Endodermal cell (in vitro differentiated cells): ENCODE measurements at regions not wholly inside any gene's neighbourhood (a gene's known extent, or its start where the extent isn't known, plus 50 kb on each side); places are given as distances from the start of the nearest gene placed in this dataset.
"Not testable (repeated sequence)": the region's sequence is repeated elsewhere in the genome, so short reads cannot be mapped to it uniquely, and the experiment has no call there.

Source experiments
- DNase-seq: peaks from one replicate; pipeline ENCODE4 v3.0.0-alpha.2; 2017
- H3K27ac ChIP-seq: 2 replicates; pipeline ENCODE4 v1.5.1; 2013; ENCODE audit warnings: mild to moderate bottlenecking, low read depth, low read length, moderate library complexity
- H3K27me3 ChIP-seq: 2 replicates; pipeline ENCODE4 v1.6.1; 2013; ENCODE audit warnings: mild to moderate bottlenecking, low read length, moderate library complexity; ENCODE audit not compliant: insufficient read depth, control insufficient read depth, poor library complexity, severe bottlenecking
- H3K36me3 ChIP-seq: 2 replicates; pipeline ENCODE4 v1.7.0; 2013; ENCODE audit warnings: mild to moderate bottlenecking, low read length, moderate library complexity; ENCODE audit not compliant: control insufficient read depth, insufficient read depth
- H3K4me1 ChIP-seq: one replicate; pipeline ENCODE4 v1.7.0; 2013; ENCODE audit warnings: low read length; ENCODE audit not compliant: control insufficient read depth, insufficient read depth
- H3K4me3 ChIP-seq: 2 replicates; pipeline ENCODE4 v1.5.1; 2013; ENCODE audit warnings: mild to moderate bottlenecking, low read length, moderate library complexity
- H3K9ac ChIP-seq: 2 replicates; pipeline ENCODE4 v1.6.1; 2013; ENCODE audit warnings: mild to moderate bottlenecking, low read length, moderate library complexity; ENCODE audit not compliant: poor library complexity, severe bottlenecking; ENCODE audit errors: extremely low read depth
- H3K9me3 ChIP-seq: 2 replicates; pipeline ENCODE4 v1.6.1; 2013; ENCODE audit warnings: mild to moderate bottlenecking, low read length, moderate library complexity; ENCODE audit not compliant: control insufficient read depth
- H3K27ac Mint-ChIP-seq: 2 replicates; pipeline ENCODE4 v1.8.0; 2020; ENCODE audit warnings: mixed read lengths
- H3K27me3 Mint-ChIP-seq: 2 replicates; pipeline ENCODE4 v1.8.0; 2021; ENCODE audit warnings: mild to moderate bottlenecking, mixed read lengths; ENCODE audit not compliant: insufficient read depth
- H3K36me3 Mint-ChIP-seq: 2 replicates; pipeline ENCODE4 v1.8.0; 2020; ENCODE audit warnings: low read depth, mixed read lengths
- H3K4me1 Mint-ChIP-seq: 2 replicates; pipeline ENCODE4 v1.8.0; 2020; ENCODE audit warnings: mixed read lengths
- H3K4me3 Mint-ChIP-seq: 2 replicates; pipeline ENCODE4 v1.8.0; 2020; ENCODE audit warnings: mild to moderate bottlenecking, moderate library complexity, mixed read lengths
- H3K9me3 Mint-ChIP-seq: 2 replicates; pipeline ENCODE4 v1.8.0; 2020; ENCODE audit warnings: mild to moderate bottlenecking, mixed read lengths
- WGBS, 2 experiments: methylation state at CpG; one replicate each; pipeline versions ENCODE4 v1.1.5 to v1.1.7; 2013; ENCODE audit warnings: missing lambda C conversion rate in 2 of 2, mixed read lengths in 1 of 2; ENCODE audit not compliant: insufficient coverage in 1 of 2, insufficient read length in 1 of 2; 5-methylcytosine and 5-hydroxymethylcytosine counted together
- TF ChIP-seq, protein P1 (sequence below): fragments of 200-600 bp; sonication (generic); conservative IDR thresholded peaks from 2 replicates; pipeline ENCODE4 v1.5.0; 2021; ENCODE audit warnings: antibody characterized with exemption, mild to moderate bottlenecking

DNA sequence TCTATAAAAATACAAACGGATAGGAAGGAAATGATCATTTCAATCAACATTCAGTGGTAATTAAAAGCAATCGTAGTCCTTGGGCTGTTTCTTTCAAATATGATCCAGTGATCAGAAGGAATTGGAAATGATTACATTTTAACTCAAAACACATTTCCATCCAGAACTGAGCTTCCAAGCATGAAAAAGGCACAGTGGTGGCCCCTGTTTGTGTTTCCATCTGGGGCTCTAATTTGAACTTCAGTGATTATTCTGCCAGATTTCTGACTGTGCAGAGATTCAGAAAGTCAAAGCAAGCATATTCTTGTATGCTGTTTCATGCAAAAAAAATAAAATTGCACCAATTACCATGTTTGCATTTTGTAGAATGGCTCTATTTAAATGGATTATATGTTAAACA lies 157.0 kb upstream of the LMNTD1 start:
- H3K4me3 ChIP-seq: peak overlapping the region; percentile 17
- TF ChIP-seq, protein P1, sequence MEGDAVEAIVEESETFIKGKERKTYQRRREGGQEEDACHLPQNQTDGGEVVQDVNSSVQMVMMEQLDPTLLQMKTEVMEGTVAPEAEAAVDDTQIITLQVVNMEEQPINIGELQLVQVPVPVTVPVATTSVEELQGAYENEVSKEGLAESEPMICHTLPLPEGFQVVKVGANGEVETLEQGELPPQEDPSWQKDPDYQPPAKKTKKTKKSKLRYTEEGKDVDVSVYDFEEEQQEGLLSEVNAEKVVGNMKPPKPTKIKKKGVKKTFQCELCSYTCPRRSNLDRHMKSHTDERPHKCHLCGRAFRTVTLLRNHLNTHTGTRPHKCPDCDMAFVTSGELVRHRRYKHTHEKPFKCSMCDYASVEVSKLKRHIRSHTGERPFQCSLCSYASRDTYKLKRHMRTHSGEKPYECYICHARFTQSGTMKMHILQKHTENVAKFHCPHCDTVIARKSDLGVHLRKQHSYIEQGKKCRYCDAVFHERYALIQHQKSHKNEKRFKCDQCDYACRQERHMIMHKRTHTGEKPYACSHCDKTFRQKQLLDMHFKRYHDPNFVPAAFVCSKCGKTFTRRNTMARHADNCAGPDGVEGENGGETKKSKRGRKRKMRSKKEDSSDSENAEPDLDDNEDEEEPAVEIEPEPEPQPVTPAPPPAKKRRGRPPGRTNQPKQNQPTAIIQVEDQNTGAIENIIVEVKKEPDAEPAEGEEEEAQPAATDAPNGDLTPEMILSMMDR: no peak
- no peaks in the 10 kb centered on the region for H3K4me1 ChIP-seq
- H3K27ac Mint-ChIP-seq: no peak overlapping the region
- H3K36me3 Mint-ChIP-seq: no peaks in the 10 kb centered on the region
- 100% methylated on average over 2 of the region's 2 CpGs; no CpG with 5 or more reads in 1 of the 2 experiments for WGBS, 2 experiments
- DNase-seq: no peak
- H3K9ac ChIP-seq: no peak overlapping the region
- no peaks in the 10 kb centered on the region for H3K27me3 ChIP-seq
- H3K9me3 ChIP-seq: peaks cover 68% of the 10 kb centered on the region
- H3K36me3 ChIP-seq: no peaks in the 10 kb centered on the region
- no peaks in the 10 kb centered on the region for H3K27me3 Mint-ChIP-seq
- no peaks in the 10 kb centered on the region for H3K4me1 Mint-ChIP-seq
- H3K4me3 Mint-ChIP-seq: no peak overlapping the region
- H3K27ac ChIP-seq: no peak overlapping the region
- peaks cover 64% of the 10 kb centered on the region for H3K9me3 Mint-ChIP-seq

DNA sequence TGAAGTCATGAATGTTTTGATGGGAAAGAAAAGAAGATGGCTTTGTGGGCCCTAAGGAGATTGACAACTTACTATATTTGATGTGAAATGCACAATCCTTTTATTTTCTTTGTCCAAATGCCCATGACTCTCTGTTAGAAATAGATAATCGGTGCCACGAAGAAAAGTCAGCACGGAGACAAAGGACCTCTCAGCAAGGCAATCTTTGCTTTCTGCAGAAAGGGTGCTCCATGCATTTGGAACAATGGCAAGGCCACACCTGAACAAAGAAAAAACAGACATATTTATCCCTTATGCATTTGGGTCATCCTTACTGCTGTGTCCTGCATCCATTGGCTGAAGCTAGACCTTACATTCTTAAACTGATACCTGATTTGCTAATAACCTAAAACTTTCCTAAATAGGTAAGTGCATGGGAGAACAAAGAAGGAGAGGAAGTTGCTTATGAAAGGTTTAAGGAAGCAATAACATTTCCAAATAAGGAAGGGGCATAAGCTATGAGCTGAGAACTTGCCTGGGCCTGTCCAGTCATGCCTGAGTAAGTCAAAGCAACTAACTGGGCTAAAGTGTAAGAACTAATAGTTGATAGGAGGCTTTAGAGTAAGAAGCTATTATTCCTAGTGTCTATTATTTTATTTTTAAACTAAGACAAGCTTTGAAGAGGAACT lies 158.0 kb upstream of the LMNTD1 start:
- H3K36me3 ChIP-seq, H3K4me1 Mint-ChIP-seq, H3K27ac Mint-ChIP-seq, H3K4me1 ChIP-seq, H3K27me3 ChIP-seq, H3K4me3 Mint-ChIP-seq, DNase-seq, H3K27ac ChIP-seq, H3K36me3 Mint-ChIP-seq, H3K9ac ChIP-seq, H3K27me3 Mint-ChIP-seq: not testable (repeated sequence)
- H3K4me3 ChIP-seq: peak overlapping the region; percentile 11
- H3K9me3 ChIP-seq: peaks cover 58% of the 10 kb centered on the region
- WGBS, 2 experiments: 96 to 97% methylated on average over 3 of the region's 3 CpGs
- H3K9me3 Mint-ChIP-seq: peaks cover 55% of the 10 kb centered on the region

DNA sequence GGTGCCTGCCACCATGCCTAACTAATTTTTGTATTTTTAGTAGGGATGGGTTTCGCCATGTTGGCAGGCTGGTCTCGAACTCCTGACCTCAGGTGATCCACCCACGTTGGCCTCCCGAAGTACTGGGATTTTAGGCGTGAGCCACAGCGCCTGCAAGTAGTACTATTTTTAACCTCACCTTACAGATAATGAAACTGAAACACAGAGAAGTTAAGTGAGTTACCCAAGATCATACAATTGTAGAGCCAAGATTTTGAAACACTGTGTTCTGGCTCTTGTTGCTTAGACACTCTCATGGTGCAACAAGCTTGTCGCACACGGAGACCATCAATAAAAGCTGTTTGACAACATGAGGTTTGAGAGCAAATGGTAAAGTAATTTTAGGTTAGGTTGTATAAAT lies 159.1 kb upstream of the LMNTD1 start:
- H3K4me3 Mint-ChIP-seq: no peak overlapping the region
- H3K36me3 Mint-ChIP-seq: no peaks in the 10 kb centered on the region
- no peaks in the 10 kb centered on the region for H3K4me1 Mint-ChIP-seq
- H3K9ac ChIP-seq: no peak overlapping the region
- H3K27me3 Mint-ChIP-seq: no peaks in the 10 kb centered on the region
- H3K36me3 ChIP-seq: no peaks in the 10 kb centered on the region
- no peak overlapping the region for H3K27ac ChIP-seq
- peaks cover 47% of the 10 kb centered on the region for H3K9me3 ChIP-seq
- no peaks in the 10 kb centered on the region for H3K27me3 ChIP-seq
- TF ChIP-seq, protein P1: no peak
- H3K9me3 Mint-ChIP-seq: peaks cover 44% of the 10 kb centered on the region
- no peak overlapping the region for H3K4me3 ChIP-seq
- no peaks in the 10 kb centered on the region for H3K4me1 ChIP-seq
- 85 to 93% methylated on average over 5 to 8 of the region's 8 CpGs for WGBS, 2 experiments
- DNase-seq: no peak
- H3K27ac Mint-ChIP-seq: no peak overlapping the region

DNA sequence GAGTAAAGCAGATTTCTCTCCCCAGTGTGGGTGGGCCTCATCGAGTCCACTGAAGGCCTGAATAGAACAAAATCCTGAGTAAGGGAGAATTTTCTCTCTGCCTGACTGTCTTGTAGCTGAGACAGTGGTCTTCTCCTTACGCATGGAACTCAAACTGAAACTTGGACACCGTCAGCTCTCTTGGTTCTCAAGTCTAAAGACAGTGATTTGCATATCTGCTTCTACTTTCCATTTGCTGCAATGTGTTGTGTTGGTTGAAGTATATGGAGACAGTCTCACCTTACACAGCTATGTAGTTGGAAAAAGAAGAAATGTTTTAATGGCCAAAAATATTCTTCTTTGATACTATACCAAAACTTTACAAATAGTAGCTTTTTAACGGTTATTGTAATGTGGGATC lies 160.2 kb upstream of the LMNTD1 start:
- H3K4me1 Mint-ChIP-seq: peaks cover 3% of the 10 kb centered on the region
- Histone ChIP-seq H3K9ac (no peak overlapping the region), H3K27me3 (no peaks in the 10 kb centered on the region), H3K27ac (no peak overlapping the region), H3K4me1 (no peaks in the 10 kb centered on the region), H3K9me3 (peaks cover 36% of the 10 kb centered on the region), H3K4me3 (no peak overlapping the region), H3K36me3 (no peaks in the 10 kb centered on the region)
- no peak for DNase-seq
- TF ChIP-seq, protein P1: no peak
- H3K36me3 Mint-ChIP-seq: no peaks in the 10 kb centered on the region
- H3K9me3 Mint-ChIP-seq: peaks cover 33% of the 10 kb centered on the region
- H3K4me3 Mint-ChIP-seq: no peak overlapping the region
- H3K27me3 Mint-ChIP-seq: no peaks in the 10 kb centered on the region
- H3K27ac Mint-ChIP-seq: no peak overlapping the region
- WGBS, 2 experiments: 87 to 96% methylated on average over 3 of the region's 4 CpGs
